ENCODE measurements at regions not wholly inside any gene's neighbourhood (a gene's known extent, or its start where the extent isn't known, plus 50 kb on each side); places are given as distances from the start of the nearest gene placed in this dataset.
"Not testable (repeated sequence)": the region's sequence is repeated elsewhere in the genome, so short reads cannot be mapped to it uniquely, and the experiment has no call there.

GRCh38 chr12:78269620-78270019 is 438.9 kb downstream of the NAV3 start:
- DNase-seq, result no peak

- no peak for DNase-seq
Measured at GRCh38 chr12:78271546-78271945, 440.9 kb downstream of the NAV3 start.

GRCh38 chr12:78275886-78276285 is 445.2 kb downstream of the NAV3 start:
- no peak for DNase-seq

- DNase-seq, result no peak
Measured at GRCh38 chr12:78278706-78279190, 448.1 kb downstream of the NAV3 start.

GRCh38 chr12:78279567-78279966 is 448.9 kb downstream of the NAV3 start:
- DNase-seq, result no peak

GRCh38 chr12:78281102-78281501 is 450.4 kb downstream of the NAV3 start:
- not testable (repeated sequence) for DNase-seq

GRCh38 chr12:78284417-78284816 is 453.7 kb downstream of the NAV3 start:
- no peak for DNase-seq

GRCh38 chr12:78290606-78291345 is 460.1 kb downstream of the NAV3 start:
- no peak for DNase-seq

- no peak for DNase-seq
Measured at GRCh38 chr12:78293059-78293686, 462.5 kb downstream of the NAV3 start.

- DNase-seq, result not testable (repeated sequence)
Measured at GRCh38 chr12:78301282-78301681, 470.6 kb downstream of the NAV3 start.

GRCh38 chr12:78305808-78306207 is 475.1 kb downstream of the NAV3 start:
- DNase-seq, result no peak

GRCh38 chr12:78306236-78306635 is 475.5 kb downstream of the NAV3 start:
- no peak for DNase-seq

GRCh38 chr12:78308701-78309100 is 478.0 kb downstream of the NAV3 start:
- no peak for DNase-seq

GRCh38 chr12:78315028-78315427 is 484.3 kb downstream of the NAV3 start:
- no peak for DNase-seq

GRCh38 chr12:78316136-78316535 is 485.4 kb downstream of the NAV3 start:
- no peak for DNase-seq

- DNase-seq, result no peak
Measured at GRCh38 chr12:78316631-78317468, 486.2 kb downstream of the NAV3 start.

- DNase-seq, result no peak
Measured at GRCh38 chr12:78321696-78322095, 491.0 kb downstream of the NAV3 start.

GRCh38 chr12:78323226-78323625 is 492.5 kb downstream of the NAV3 start:
- no peak for DNase-seq

- DNase-seq, result no peak
Measured at GRCh38 chr12:78324234-78324633, 493.5 kb downstream of the NAV3 start.

- DNase-seq, result no peak
Measured at GRCh38 chr12:78328524-78328923, 497.8 kb downstream of the NAV3 start.

GRCh38 chr12:78330131-78330530 is 499.4 kb downstream of the NAV3 start:
- no peak for DNase-seq

GRCh38 chr12:78331181-78331580 is 500.5 kb downstream of the NAV3 start:
- no peak for DNase-seq

GRCh38 chr12:78331753-78332152 is 501.1 kb downstream of the NAV3 start:
- no peak for DNase-seq
